ENCODE measurements at regions not wholly inside any gene's neighbourhood (a gene's known extent, or its start where the extent isn't known, plus 50 kb on each side); places are given as distances from the start of the nearest gene placed in this dataset.

DNA sequence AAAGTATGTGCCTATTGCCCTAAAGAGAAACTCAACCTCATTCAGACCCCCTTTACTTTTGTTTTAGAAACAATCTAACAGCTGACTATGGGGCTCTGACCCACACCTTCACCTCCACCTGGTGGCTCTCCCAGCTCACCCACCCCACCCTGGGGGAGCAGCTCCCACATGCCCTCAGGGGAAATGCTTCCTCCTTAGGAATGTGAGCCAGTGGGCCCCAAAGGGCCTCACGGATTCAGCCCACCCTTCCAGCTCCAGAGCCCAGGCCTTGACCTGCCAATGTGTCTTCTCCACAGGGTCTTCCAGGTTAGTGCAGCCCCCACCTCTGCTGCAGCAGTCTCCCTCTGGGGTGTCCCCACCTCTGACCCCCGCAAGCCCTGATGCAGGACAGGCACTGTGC is 680.1 kb upstream of the RAB6C start:
- DNase-seq (ENCODE audit: low read depth) = no peak

DNA sequence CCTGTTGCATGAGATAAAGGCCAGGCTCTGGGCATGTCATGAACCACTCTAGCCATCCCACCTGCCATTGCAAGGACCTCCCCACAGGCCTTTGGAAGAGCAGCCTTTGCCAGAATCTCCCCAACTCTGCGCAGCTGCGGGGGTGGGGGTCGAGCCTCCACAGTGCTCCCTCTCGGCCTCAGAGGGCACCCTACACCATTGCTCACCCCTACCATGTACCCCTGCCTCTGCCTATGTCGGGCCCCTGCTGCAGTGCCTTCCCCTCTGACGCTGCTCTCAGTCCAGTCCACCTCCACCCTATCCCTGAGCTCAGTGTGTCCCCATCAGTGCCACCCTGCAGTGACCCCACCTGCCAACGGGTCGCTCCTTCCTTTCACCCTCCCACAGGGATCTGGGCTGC is 679.7 kb upstream of the RAB6C start:
- no peak for DNase-seq (ENCODE audit: low read depth)

DNA sequence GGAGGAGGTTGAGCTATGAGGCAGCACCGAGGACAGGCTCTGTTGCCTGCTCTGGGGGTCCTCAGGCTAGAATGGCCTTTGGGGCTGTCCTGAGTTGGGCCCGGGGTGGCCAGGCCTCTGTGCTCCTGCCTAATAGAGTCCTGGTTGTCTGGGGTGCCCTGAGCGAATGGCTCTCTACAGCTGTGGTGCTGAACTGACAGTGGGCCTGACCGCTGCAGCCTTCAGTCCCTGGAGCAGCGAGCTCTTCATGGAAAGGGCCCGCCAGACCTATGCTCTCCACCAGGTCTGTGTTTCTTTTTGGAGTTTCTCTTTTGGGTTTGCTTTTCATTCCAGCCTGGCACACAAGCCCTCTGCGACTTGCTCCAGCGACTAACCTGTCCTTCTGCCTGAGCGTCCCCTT is 679.0 kb upstream of the RAB6C start:
- DNase-seq (ENCODE audit: low read depth) = no peak

DNA sequence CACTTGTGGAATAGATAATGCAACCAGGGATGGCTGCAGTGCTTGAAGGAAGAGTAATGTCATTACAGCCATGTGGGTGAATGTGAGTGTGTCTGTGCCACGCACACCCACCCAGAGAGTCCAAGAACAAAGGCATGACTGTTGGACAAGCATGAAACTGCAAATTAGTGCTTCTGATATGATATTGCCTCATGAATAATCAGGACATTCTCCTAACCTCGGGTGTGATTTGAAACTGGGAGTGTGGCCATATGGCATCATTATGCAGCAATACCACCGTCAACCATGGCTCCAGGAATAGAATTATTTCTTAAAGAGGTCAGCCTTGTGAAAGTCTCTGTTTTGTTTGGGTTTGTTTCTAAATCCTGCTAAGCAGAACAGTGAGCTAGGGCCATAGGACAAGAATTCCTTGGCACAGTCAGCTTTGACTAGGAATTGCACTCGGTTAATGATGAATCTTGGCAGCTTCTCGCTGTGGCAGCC is 678.0 kb upstream of the RAB6C start:
- DNase-seq (ENCODE audit: low read depth) = no peak

DNA sequence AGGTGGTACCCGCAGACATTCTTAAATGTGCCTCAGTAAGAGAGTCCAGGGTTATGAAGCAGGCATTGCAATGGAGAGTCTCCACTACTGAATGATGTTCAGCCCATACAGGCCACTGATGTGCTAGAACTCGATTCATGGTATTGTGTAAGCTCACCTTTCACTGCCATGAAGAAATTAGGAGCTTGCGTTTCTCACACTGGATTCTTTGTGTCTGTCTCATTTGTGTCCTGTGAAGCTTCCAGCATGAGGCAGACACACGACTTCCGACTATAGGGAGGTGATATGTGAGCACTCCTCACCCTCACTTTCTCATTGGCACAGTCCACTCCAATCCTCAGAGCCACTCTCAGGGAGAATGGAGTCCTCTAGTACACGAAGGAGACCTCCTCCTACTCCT is 677.4 kb upstream of the RAB6C start:
- DNase-seq (ENCODE audit: low read depth) = no peak

DNA sequence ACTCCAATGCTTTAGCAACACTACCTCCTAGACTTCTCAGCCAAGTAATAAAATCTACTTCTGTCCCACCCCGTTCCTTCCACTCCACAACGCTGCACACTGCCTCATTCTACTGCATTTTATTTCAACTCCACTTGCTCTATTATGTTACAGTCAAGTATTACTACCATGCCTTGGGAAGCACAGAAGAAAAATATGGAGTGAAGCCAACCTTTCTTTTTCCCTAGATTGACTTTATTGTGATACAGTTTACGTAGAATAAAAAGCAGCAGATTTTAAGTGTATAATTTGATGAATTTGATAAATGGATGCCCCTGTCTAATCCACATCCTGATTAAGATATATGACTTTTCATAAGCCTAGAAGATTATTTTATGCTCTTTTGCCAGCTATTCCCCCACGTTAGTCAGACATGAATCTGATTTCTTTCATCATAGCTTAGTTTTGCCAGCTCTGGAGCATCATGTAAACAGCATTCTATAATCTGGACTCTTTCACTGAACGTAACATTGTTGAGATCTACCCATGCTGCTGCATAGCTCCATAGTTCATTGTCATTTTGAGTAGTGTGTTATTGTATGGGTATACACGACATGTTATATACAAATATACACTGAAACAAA is 676.8 kb upstream of the RAB6C start:
- no peak for DNase-seq (ENCODE audit: low read depth)

DNA sequence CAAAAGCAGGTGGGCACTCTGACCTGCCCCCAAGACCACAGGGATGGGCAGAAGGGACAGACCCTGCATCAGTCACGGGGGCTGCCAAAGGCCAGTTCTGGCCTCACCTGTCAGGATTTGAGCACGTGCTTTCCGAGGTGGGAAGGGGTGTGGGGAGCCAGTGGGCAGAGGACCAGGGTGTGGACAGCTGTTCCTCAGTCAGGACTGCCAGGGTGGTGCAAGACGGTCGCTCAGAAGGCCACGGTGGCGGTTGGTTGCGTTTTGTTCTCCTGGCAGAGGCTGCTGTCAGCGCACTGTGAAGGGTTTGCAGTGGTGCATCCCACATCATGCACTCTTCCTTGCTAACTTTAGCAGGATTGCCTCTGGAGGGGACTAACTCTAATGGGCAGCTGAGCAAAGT is 665.3 kb upstream of the RAB6C start:
- no peak for DNase-seq (ENCODE audit: low read depth)

DNA sequence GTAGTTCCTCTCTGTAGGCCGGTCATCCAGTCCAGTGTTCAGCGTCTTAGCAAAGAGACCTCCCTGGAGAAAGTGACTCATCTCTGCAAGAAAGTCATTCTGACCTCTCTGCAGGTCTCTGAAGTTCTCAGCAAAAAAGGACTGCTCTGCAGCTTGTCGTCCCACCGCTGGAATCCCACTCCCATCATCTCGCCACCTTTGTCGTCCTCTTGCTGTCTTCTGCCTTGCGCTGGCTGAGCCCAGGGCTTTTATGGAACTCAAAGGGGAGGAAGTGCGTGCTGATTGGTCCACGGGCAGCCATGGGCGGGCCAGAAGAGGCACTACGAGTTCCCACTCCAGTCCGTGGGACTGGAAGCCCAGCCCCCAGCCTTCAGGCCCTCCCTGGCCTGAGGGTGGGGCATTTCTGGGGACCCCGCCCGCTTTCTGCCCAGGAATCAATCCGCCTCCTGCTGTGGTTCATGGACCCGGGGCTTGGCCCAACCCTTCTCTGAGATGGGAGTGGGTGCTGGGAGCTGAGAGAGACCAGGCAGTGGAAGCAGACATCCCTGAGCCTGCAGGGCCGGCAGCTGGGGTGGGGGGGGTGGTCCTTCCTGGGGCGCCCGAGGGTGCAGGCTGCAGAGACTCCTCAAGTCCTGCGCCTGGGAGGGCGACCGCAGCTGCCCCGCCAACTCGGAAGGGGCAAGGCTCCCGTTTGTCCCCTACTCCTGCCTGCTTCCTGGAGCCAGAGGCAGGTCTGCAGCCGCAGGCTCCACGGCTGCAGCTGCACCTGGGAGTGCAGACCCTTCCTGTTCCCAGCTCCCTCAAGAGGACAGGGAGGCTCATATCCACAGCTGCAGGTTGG is 660.7 kb upstream of the RAB6C start:
- DNase-seq (ENCODE audit: low read depth) = no peak

DNA sequence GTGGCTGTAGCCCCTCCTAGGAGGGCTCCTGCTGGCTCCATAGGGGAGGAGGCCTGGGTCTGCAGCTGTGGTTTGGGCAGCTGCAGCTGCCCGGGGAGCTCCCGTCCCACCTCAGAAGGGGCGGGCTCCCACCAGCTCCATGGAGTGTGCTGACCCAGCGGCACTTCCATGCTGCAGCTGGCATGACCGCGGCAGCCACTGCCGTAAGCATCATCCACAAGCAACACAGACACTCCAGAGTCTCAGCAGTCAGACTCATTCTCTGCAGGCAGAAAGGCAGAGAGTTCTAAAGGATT is 660.1 kb upstream of the RAB6C start:
- DNase-seq (ENCODE audit: low read depth) = no peak

DNA sequence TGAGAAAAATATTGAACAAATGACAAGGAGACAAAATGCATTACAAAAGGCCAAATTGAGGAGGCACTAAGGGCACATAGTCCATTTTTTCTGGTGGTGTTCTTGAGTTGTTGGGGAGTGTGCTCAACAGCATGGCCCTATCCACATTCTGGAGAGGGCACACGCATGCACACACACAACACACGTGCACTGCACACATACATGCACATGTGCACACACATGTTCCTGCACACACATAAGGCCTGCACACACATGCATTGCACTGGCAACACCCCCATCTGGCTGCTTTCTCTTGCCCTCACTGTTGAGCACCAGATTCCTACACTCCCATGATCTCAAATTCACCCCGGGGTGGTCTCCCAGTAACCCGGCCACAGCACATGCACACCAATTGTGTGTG is 659.2 kb upstream of the RAB6C start:
- DNase-seq (ENCODE audit: low read depth) = no peak

DNA sequence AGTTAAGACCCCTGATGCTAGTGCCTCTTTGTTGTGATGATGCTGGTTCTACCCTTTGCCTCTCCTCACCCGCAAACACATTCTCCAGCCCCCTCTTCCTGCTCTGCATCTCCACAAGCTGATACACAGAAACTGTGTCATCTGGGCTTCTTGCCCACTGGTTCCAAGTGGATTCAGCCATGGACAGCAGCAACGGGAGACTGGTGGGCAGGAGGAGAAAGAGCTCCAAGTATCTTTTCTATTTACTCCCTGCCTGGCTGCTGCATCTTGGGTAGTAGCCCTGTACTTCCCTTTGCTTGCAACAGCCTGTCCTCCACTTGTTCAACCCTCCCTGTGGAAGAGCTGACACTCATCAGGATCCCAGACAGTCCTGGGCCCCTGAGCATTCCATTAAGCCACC is 655.1 kb upstream of the RAB6C start:
- DNase-seq (ENCODE audit: low read depth) = no peak

DNA sequence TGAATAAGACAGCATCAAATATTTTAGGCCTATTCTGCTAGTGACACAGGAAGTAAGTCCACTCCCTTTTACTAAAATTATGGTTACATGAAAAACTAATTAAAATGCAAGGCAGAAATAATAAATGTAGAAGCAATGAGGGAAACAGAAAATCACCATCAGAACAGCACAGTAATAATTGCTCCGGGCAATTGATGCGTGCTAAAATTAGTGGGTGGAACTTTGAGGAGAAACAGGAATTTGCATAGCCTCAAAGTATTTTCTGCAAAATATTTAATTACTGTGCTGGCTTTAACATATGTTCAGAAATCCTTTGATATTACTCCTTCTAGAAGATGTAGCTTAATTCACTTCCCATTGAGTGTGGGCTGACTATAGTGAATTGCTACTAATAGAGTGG is 654.3 kb upstream of the RAB6C start:
- no peak for DNase-seq (ENCODE audit: low read depth)

DNA sequence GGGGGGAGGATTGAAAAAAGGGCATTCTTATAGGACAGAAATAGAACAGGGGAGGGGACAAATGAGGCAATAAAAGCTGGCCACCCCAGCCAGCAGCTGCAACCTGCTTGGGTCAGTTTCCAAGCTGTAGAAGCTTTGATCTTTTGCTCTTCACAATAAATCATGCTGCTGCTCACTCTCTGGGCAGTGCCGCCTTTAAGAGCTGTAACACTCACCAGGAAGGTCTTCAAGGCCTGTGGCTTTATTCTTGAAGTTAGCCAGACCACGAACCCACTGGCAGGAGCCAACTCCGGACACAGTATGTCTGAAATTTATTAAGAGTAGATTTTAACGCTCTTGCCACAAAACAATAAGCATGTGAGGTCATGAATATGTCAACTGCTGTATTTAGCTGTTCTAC is 649.9 kb upstream of the RAB6C start:
- DNase-seq (ENCODE audit: low read depth) = no peak

DNA sequence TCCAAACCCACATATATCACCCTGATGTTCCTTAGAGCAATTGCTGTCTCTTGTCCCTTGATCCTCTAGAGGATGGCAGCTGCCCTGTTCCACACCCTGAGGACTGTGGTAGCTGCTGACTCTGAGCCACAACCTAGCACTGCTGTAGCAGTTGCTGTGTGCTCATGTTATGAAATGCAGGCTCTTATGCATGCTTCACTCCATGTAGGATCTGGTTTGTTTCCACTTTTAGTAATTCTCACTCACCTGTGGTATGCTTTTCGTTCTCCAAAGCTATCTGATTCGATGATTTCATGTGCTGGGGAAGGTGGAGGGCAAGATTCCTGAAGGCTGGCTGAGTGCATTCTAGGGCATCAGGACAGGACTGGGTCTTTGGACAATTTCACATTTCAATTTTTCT is 649.0 kb upstream of the RAB6C start:
- no peak for DNase-seq (ENCODE audit: low read depth)

DNA sequence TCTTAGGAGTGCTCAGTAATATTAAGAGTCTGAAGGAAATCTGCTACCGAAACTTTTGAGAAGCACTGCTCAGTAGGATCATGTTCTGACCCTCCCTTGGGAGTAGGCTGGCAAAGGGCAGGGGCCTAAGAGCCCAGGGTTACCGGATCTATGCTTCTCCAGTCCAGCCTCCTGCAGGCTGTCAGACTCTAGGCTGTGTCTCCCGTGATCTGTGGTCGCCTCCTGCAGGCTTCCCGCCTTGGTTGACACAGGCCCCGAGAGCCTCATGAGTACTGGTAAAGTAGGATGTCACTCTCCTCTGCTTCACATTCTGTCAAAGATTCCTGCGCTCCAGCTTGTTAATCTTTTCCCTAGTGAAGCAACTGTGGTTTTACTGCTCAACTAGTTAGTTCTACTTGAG is 647.8 kb upstream of the RAB6C start:
- DNase-seq (ENCODE audit: low read depth) = no peak

DNA sequence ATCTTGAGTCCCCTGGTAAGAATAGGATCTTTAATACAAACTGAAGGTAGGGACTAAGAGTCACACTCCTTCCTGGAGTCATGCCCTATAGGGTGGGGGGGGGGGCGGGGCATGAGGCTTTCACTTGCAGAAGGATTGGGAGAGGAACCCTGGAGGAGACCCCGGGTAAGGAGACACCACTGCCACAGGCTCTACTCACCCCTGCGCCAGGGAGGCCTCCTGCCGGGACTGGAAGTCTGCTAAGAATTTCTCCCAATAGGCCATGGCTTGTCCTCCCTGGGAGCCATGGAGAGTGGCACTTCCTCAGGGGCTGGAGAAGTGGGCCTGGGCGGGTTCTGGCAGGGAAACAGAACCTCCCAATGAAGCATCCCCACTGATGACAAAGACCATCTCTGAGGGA is 645.3 kb upstream of the RAB6C start:
- DNase-seq (ENCODE audit: low read depth) = no peak

DNA sequence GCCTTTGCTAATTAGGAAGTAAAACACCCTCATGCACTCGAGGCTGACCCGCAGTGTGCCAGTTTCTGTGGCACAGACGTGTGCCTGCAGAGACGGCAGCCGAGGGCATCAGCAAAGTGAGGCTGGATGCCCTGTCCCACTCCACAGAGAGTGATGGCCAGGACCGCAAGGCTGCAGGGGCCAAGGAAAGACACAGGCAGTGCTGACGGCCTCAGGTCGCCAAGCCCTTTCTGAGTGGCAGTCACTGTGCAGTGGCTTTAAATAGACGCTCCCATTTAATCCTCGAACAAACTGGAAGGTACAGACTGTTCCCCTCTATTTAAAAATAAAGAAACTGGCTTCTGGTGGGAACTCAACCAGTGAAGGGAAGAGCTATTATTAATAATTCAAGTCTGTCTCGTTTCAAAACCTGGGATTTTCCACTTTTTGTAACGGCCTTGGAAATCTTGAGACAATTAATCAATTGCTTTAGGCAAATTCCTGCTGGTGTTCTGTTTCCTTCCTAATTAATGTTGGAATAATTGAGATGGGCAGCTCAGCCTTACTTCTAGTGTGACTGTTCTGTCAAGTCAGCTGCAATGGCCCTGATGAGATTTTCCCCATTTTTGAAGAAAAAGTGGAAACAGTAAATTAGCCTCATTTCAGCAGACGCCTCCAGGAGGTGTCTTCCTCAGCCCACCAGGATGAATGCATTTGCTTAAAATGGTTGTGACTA is 644.6 kb upstream of the RAB6C start:
- no peak for DNase-seq (ENCODE audit: low read depth)

DNA sequence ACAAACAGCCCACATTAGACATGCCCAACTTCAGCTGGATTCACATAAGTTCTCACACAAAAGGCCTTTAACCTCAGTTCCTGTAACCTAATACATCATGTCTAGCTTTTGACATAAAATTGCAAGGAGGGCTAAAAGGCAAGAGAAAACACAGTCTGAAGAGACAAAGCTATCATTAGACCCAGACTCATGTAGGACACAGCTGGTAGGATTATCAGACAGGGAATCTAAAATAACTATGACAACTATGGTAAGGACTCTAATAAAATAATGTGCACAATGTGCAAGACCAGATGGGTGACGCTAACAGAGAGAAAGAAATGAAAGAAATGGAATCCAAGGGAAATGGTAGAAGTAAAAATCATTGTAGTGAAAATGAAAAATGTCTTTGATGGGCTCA is 643.2 kb upstream of the RAB6C start:
- DNase-seq (ENCODE audit: low read depth) = no peak

DNA sequence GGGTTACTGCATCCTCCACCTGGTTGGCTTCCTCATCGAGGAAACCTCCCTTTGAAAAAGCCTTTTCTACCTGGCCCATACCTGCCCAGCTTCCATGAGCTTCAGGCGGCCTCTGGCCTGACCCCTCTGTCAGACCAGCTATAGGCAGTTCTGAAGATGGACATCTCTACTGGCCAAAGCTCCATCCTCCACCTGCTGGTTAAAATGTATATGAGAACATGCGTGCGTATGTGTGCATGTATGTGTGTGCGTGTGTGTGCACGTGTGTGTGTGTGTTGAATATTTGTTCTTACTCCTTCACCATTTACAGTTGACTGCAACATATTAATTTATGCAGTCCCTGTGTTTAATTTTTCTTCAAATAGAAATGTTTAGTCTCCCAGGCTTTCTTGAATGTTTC is 642.4 kb upstream of the RAB6C start:
- DNase-seq (ENCODE audit: low read depth) = no peak

DNA sequence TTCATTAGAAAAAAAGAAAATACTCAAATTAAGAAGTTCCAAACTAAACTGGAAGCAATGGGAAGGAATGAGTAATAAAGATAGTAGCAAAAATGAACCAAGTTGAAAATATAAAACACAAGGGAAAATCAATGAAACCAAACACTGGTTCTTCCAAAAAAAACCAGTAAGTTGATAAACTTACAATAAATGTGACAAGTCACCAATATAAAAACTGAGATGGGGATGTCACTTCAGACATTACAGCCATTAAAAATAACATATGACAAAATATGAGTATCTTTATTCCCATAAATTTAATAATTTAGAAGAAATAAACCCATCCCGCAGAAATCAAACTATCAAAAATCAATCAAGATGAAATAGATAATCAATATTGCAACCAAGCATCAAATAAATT is 633.9 kb upstream of the RAB6C start:
- DNase-seq (ENCODE audit: low read depth) = no peak

DNA sequence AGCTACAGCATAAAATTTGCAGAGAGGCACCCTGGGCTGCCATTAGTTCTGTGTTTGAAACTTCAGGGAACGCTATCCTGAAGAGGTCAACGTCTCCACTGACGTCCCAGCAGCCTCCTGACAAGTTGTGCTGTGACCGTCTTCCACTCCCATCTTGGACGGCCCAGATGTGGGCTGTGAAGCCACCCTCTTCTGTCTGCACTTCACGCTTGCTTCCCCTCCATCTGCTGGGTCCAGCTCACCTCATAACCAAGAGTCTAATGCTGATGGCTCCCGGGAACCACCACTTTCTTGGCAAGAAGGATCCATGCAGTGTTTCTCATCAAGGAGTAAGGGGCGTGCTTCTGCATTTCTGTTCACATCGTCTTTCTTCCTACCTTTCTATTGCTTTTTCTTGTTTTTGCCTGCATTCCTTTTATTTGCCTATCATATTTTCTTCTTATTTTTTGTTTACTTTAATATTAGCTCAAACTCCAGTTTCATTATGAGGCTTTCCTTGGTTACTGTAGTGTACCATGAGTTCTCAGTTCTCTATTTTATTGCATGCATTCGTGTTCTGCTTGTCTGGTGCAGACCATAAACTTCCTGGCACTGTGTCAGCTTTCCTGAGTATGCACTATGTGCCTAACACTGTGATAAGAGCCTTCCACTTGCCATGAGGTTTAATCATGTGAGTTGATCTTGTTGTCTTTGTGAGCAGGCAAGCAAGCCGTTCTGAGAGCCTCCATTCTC is 631.8 kb upstream of the RAB6C start:
- no peak for DNase-seq (ENCODE audit: low read depth)

DNA sequence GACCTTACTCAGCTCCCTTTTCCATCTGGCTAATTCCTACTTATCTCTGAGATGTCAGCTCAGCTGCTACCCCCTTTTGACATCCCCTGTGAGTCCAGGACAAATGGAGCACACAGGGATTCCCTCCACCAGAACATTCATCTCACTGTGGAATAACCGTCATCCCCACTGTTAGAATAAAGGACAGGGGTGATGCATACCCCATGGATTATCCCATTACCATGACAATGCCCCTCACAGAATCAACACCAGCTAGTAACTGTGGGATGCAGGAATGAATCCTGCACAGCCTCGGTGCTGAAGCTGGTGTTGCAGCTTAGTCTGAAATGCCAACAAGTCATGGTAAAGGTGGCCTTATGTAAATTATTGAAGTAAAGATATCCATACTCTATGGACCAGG is 624.8 kb upstream of the RAB6C start:
- DNase-seq (ENCODE audit: low read depth) = no peak

DNA sequence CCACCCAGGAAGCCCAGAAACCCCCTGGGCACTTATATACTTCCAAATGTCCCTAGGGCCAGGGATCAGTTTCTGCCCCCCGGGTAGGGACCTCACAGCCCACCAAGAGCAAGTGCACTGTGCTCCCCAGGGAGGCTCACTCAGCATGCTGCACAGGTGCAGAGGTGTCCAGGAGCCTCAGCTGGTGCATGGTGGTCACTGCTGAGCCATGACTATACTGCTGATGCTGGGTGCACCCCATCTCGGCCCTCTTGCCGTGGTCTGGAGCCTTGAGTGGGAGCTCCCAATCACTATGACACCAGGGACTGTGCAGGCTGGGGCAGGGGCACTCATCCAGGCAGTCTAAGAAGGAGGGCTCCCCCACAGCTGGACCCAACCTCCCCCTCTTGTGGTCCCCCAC is 617.8 kb upstream of the RAB6C start:
- no peak for DNase-seq (ENCODE audit: low read depth)

Measured in non-pigmented ciliary epithelial cell (primary cell).